HepG2 (cell line): ENCODE measurements at regions not wholly inside any gene's neighbourhood (a gene's known extent, or its start where the extent isn't known, plus 50 kb on each side); places are given as distances from the start of the nearest gene placed in this dataset.
"Not testable (repeated sequence)": the region's sequence is repeated elsewhere in the genome, so short reads cannot be mapped to it uniquely, and the experiment has no call there.

ENCODE experiments used
- CTCF ChIP-seq: sonication (generic); formaldehyde crosslinking; IDR thresholded peaks from 2 replicates; pipeline ENCODE4 v1.5.0; 2020; ENCODE audit warnings: mild to moderate bottlenecking, missing genetic modification reagents, moderate library complexity
- ETV6 ChIP-seq: sonication (generic); formaldehyde crosslinking; conservative IDR thresholded peaks from 2 replicates; pipeline ENCODE4 v1.4.0; 2020; ENCODE audit warnings: missing genetic modification reagents
- TCF7 ChIP-seq: sonication (generic); IDR thresholded peaks from 2 replicates; pipeline ENCODE4 v1.6.1; 2016; ENCODE audit warnings: antibody characterized with exemption, low read depth
- TF ChIP-seq, protein P1 (sequence below): sonication (generic); formaldehyde crosslinking; IDR thresholded peaks from 2 replicates; pipeline ENCODE4 v1.4.0; 2020; ENCODE audit warnings: missing genetic modification reagents

GRCh38 chr1:72428276-72428675 is 145.9 kb upstream of the NEGR1 start:
- not testable (repeated sequence) for TF ChIP-seq CTCF (CRISPR knock-in tag); ETV6 (CRISPR knock-in tag); TCF7
- TF ChIP-seq, protein P1, sequence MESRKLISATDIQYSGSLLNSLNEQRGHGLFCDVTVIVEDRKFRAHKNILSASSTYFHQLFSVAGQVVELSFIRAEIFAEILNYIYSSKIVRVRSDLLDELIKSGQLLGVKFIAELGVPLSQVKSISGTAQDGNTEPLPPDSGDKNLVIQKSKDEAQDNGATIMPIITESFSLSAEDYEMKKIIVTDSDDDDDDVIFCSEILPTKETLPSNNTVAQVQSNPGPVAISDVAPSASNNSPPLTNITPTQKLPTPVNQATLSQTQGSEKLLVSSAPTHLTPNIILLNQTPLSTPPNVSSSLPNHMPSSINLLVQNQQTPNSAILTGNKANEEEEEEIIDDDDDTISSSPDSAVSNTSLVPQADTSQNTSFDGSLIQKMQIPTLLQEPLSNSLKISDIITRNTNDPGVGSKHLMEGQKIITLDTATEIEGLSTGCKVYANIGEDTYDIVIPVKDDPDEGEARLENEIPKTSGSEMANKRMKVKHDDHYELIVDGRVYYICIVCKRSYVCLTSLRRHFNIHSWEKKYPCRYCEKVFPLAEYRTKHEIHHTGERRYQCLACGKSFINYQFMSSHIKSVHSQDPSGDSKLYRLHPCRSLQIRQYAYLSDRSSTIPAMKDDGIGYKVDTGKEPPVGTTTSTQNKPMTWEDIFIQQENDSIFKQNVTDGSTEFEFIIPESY = not testable (repeated sequence)
